CD14-positive monocyte (primary cell): ENCODE measurements at regions not wholly inside any gene's neighbourhood (a gene's known extent, or its start where the extent isn't known, plus 50 kb on each side); places are given as distances from the start of the nearest gene placed in this dataset.

ENCODE experiments used
- DNase-seq, 3 donors: peaks; one replicate each; pipeline ENCODE4 v3.0.0-alpha.2; 2011 to 2022
- H2AFZ ChIP-seq: 2 replicates; pipeline ENCODE4 v1.6.0; 2012; ENCODE audit warnings: mild to moderate bottlenecking, low read depth, low read length, inconsistent platforms; ENCODE audit not compliant: insufficient read depth, poor library complexity, severe bottlenecking
- H3K27ac ChIP-seq, 2 donors: 1 replicate in 1 of 2; 2 replicates in 1 of 2; pipeline ENCODE4 v1.5.1; 2012 to 2013; ENCODE audit warnings: low read length in 2 of 2, control low read depth in 1 of 2, inconsistent platforms in 1 of 2, low read depth in 1 of 2, mild to moderate bottlenecking in 1 of 2
- H3K27me3 ChIP-seq, 2 donors: one replicate each; pipeline versions ENCODE4 v1.6.0 to v1.6.1; 2011 to 2013; ENCODE audit warnings: low read length in 2 of 2; ENCODE audit not compliant: control insufficient read depth in 2 of 2, insufficient read depth in 2 of 2
- H3K36me3 ChIP-seq, 2 donors: replicated peaks in 1 of 2; 1 replicate in 1 of 2; 2 replicates in 1 of 2; pipeline versions ENCODE4 v1.5.1 to v1.6.1; 2012 to 2013; ENCODE audit warnings: low read length in 2 of 2, control low read depth in 1 of 2, inconsistent platforms in 1 of 2, mild to moderate bottlenecking in 1 of 2; ENCODE audit not compliant: insufficient read depth in 2 of 2, control insufficient read depth in 1 of 2
- H3K4me1 ChIP-seq, 2 donors: 1 replicate in 1 of 2; 2 replicates in 1 of 2; pipeline versions ENCODE4 v1.5.1 to v1.6.1; 2012 to 2013; ENCODE audit warnings: low read length in 2 of 2, control low read depth in 1 of 2, inconsistent platforms in 1 of 2, mild to moderate bottlenecking in 1 of 2, moderate library complexity in 1 of 2; ENCODE audit not compliant: insufficient read depth in 2 of 2, control insufficient read depth in 1 of 2
- H3K4me2 ChIP-seq: replicated peaks from 2 replicates; pipeline ENCODE3; 2012; ENCODE audit warnings: low read length, moderate library complexity, mild to moderate bottlenecking; ENCODE audit not compliant: poor library complexity, severe bottlenecking; ENCODE audit errors: extremely low read depth
- H3K4me3 ChIP-seq, 3 experiments: fragments of 200-600 bp in 1 of 3; sonication (generic) in 1 of 3; replicated peaks in 1 of 3; 1 replicate in 2 of 3; 2 replicates in 1 of 3; pipeline ENCODE4 v1.5.1; 2011 to 2013; ENCODE audit warnings: low read length in 3 of 3, mild to moderate bottlenecking in 3 of 3, control low read depth in 2 of 3, low read depth in 2 of 3, inconsistent platforms in 1 of 3, moderate library complexity in 1 of 3
- H3K79me2 ChIP-seq: 2 replicates; pipeline ENCODE4 v1.6.0; 2012; ENCODE audit warnings: mild to moderate bottlenecking, control low read depth, inconsistent platforms, low read length, moderate library complexity; ENCODE audit not compliant: insufficient read depth
- H3K9ac ChIP-seq: 2 replicates; pipeline ENCODE4 v1.6.0; 2017; ENCODE audit warnings: low read length, mild to moderate bottlenecking; ENCODE audit not compliant: insufficient read depth, poor library complexity, severe bottlenecking
- H3K9me3 ChIP-seq, 2 donors: replicated peaks in 1 of 2; 1 replicate in 1 of 2; 2 replicates in 1 of 2; pipeline versions ENCODE4 v1.5.1 to v1.6.1; 2012 to 2013; ENCODE audit warnings: low read length in 2 of 2, control low read depth in 1 of 2; ENCODE audit not compliant: control insufficient read depth in 1 of 2, insufficient read depth in 1 of 2
- H4K20me1 ChIP-seq: 2 replicates; pipeline ENCODE4 v1.6.0; 2012; ENCODE audit warnings: mild to moderate bottlenecking, low read length, control low read depth, moderate library complexity; ENCODE audit not compliant: insufficient read depth
- H3K27ac Mint-ChIP-seq, 7 donors: one replicate each; pipeline ENCODE4 v1.8.0; 2020; ENCODE audit warnings: mild to moderate bottlenecking in 7 of 7, mixed read lengths in 7 of 7, moderate library complexity in 6 of 7, inconsistent platforms in 2 of 7
- H3K27me3 Mint-ChIP-seq, 3 donors: one replicate each; pipeline ENCODE4 v1.8.0; 2021 to 2022; ENCODE audit warnings: low read depth in 3 of 3, mild to moderate bottlenecking in 3 of 3, mixed read lengths in 3 of 3, moderate library complexity in 3 of 3, inconsistent platforms in 1 of 3
- H3K36me3 Mint-ChIP-seq, 2 donors: one replicate each; pipeline ENCODE4 v1.8.0; 2020; ENCODE audit warnings: mixed read lengths in 2 of 2, inconsistent platforms in 1 of 2, mild to moderate bottlenecking in 1 of 2
- H3K4me1 Mint-ChIP-seq: one replicate; pipeline ENCODE4 v1.8.0; 2020; ENCODE audit warnings: mild to moderate bottlenecking, mixed read lengths
- H3K4me3 Mint-ChIP-seq, 2 donors: one replicate each; pipeline ENCODE4 v1.8.0; 2020; ENCODE audit warnings: mild to moderate bottlenecking in 2 of 2, mixed read lengths in 2 of 2, moderate library complexity in 1 of 2
- H3K9me3 Mint-ChIP-seq, 7 donors: one replicate each; pipeline ENCODE4 v1.8.0; 2020 to 2022; ENCODE audit warnings: mixed read lengths in 7 of 7, mild to moderate bottlenecking in 6 of 7, moderate library complexity in 6 of 7, inconsistent platforms in 2 of 7
- WGBS: methylation state at CpG from one replicate; pipeline ENCODE4 v1.1.5; 2013; ENCODE audit warnings: missing lambda C conversion rate; ENCODE audit not compliant: insufficient coverage; 5-methylcytosine and 5-hydroxymethylcytosine counted together
- intact Hi-C, 2 donors: fragments of 100-400 bp; cut with micrococcal nuclease; formaldehyde crosslinking; loops; one replicate each; pipeline versions ENCODE4 v1.15.0 to v1.15.1; 2023
- TF ChIP-seq, protein P1 (sequence below): fragments of 200-600 bp; IDR thresholded peaks from one replicate; pipeline ENCODE4 v1.8.0; 2022; ENCODE audit warnings: antibody characterized with exemption, mild to moderate bottlenecking

DNA sequence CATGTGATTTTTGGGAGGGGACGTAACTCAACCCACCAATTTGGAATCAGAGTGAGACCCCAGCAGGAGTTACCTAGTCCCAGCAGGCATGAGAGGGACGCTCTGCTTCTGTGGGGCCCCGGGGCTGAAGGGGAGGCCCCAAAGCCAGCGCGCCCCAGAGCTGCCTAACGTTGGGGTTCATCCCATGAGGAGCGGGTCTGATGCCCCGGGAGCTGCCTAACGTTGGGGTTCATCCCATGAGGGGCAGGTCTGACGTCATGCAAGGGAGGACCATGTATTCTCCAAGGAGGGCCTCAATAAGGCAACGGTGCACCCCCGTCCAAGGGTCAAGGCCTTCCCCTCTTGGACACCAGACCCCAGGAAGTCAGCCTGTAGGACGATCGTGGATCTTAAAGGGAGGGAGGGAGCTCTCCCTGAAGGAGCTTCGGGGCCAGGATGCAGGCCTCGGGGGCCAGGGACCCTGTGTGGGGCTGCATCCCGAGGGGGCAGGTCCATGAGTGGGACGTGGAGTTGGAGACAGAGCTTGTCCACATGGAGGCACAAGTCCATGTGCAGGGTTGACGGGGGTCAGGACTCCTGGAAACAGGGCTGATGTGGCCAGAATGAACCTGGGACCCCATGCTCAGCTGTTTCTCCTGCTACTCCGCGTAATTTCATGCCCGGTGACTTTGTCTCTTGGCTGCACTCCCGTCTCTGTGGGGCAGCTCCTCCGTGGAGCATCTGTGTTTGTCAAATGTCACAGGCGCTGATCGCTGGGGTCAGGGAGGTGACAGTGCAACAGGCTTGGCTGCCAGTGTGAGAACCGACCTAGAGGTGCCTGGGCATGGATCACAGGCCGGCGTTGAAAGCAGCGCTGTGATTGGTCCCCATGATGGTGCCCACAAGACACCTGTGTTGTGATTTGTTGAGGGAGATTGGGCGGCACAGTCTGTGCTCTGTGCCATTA, 1029.1 kb downstream of the BRD1 start:
- no peak for DNase-seq
- no peaks in the 10 kb centered on the region for H3K27me3 ChIP-seq
- no peaks in the 10 kb centered on the region for H3K4me1 ChIP-seq
- no peaks in the 10 kb centered on the region for H3K4me1 Mint-ChIP-seq
- intact Hi-C loops: no loop called here
- no peaks in the 10 kb centered on the region for H4K20me1 ChIP-seq
- no peak overlapping the region for H3K9ac ChIP-seq
- H3K79me2 ChIP-seq: no peaks in the 10 kb centered on the region
- H2AFZ ChIP-seq: no peak overlapping the region
- no peak overlapping the region for H3K4me3 ChIP-seq
- no peak overlapping the region for H3K4me2 ChIP-seq
- WGBS: 83% methylated on average over 31 of the region's 31 CpGs
- H3K27ac Mint-ChIP-seq: no peak overlapping the region
- peaks cover 3 to 4% of the 10 kb centered on the region in 2 donors for H3K9me3 ChIP-seq
- H3K9me3 Mint-ChIP-seq: peaks cover 0 to 9% (median 2%) of the 10 kb centered on the region in 7 donors
- H3K36me3 ChIP-seq: no peaks in the 10 kb centered on the region
- no peak overlapping the region for H3K4me3 Mint-ChIP-seq
- H3K27ac ChIP-seq: no peak overlapping the region
- TF ChIP-seq, protein P1, sequence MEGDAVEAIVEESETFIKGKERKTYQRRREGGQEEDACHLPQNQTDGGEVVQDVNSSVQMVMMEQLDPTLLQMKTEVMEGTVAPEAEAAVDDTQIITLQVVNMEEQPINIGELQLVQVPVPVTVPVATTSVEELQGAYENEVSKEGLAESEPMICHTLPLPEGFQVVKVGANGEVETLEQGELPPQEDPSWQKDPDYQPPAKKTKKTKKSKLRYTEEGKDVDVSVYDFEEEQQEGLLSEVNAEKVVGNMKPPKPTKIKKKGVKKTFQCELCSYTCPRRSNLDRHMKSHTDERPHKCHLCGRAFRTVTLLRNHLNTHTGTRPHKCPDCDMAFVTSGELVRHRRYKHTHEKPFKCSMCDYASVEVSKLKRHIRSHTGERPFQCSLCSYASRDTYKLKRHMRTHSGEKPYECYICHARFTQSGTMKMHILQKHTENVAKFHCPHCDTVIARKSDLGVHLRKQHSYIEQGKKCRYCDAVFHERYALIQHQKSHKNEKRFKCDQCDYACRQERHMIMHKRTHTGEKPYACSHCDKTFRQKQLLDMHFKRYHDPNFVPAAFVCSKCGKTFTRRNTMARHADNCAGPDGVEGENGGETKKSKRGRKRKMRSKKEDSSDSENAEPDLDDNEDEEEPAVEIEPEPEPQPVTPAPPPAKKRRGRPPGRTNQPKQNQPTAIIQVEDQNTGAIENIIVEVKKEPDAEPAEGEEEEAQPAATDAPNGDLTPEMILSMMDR: no peak
- no peaks in the 10 kb centered on the region for H3K36me3 Mint-ChIP-seq
- peaks cover 3 to 5% (median 5%) of the 10 kb centered on the region in 3 donors for H3K27me3 Mint-ChIP-seq

GRCh38 chr22:48797731-48798130, 1029.9 kb downstream of the BRD1 start:
- Mint-ChIP-seq H3K36me3 (no peaks in the 10 kb centered on the region), H3K4me1 (no peaks in the 10 kb centered on the region), H3K9me3 (peaks cover 0 to 9% (median 2%) of the 10 kb centered on the region in 7 donors), H3K27ac (no peak overlapping the region), H3K4me3 (no peak overlapping the region), H3K27me3 (peaks cover 1 to 5% (median 3%) of the 10 kb centered on the region in 3 donors)
- 75% methylated on average over 6 of the region's 8 CpGs for WGBS
- no peak overlapping the region for H3K9ac ChIP-seq
- no peaks in the 10 kb centered on the region for H3K79me2 ChIP-seq
- TF ChIP-seq, protein P1: no peak
- H3K27me3 ChIP-seq: no peaks in the 10 kb centered on the region
- no peak overlapping the region for H3K4me3 ChIP-seq
- H3K4me1 ChIP-seq: no peaks in the 10 kb centered on the region
- no peak overlapping the region for H3K4me2 ChIP-seq
- intact Hi-C loops: no loop called here
- no peak for DNase-seq
- no peaks in the 10 kb centered on the region for H3K36me3 ChIP-seq
- no peak overlapping the region for H3K27ac ChIP-seq
- H4K20me1 ChIP-seq: no peaks in the 10 kb centered on the region
- peaks cover 3 to 4% of the 10 kb centered on the region in 2 donors for H3K9me3 ChIP-seq
- no peak overlapping the region for H2AFZ ChIP-seq
